Lung (tissue), 11 donors: ENCODE measurements at regions not wholly inside any gene's neighbourhood (a gene's known extent, or its start where the extent isn't known, plus 50 kb on each side); places are given as distances from the start of the nearest gene placed in this dataset.

ENCODE experiments used
- ATAC-seq: fragments of 200-7000 bp; cut with Tn5 transposase; one replicate; pipeline ENCODE4 v1.9.1; 2020; ENCODE audit warnings: moderate number of reproducible peaks; ENCODE audit not compliant: insufficient read depth, low FRiP score
- DNase-seq, 3 donors: peaks; one replicate each; pipeline ENCODE4 v3.0.0-alpha.2; 2013 to 2017
- H3K27ac ChIP-seq, 2 donors: one replicate each; pipeline ENCODE4 v1.5.1; 2013; ENCODE audit warnings: mild to moderate bottlenecking in 2 of 2, moderate library complexity in 2 of 2, control low read depth in 1 of 2, inconsistent platforms in 1 of 2, low read depth in 1 of 2, low read length in 1 of 2
- H3K27me3 ChIP-seq, 3 donors: one replicate each; pipeline ENCODE4 v1.5.1; 2013; ENCODE audit warnings: low read length in 2 of 3; ENCODE audit not compliant: control insufficient read depth in 3 of 3, insufficient read depth in 3 of 3
- H3K36me3 ChIP-seq, 4 donors: one replicate each; pipeline ENCODE4 v1.5.1; 2013; ENCODE audit warnings: low read length in 4 of 4, mild to moderate bottlenecking in 1 of 4, moderate library complexity in 1 of 4; ENCODE audit not compliant: control insufficient read depth in 4 of 4, insufficient read depth in 4 of 4
- H3K4me1 ChIP-seq, 5 donors: one replicate each; pipeline ENCODE4 v1.5.1; 2013; ENCODE audit warnings: low read length in 5 of 5, mild to moderate bottlenecking in 2 of 5, moderate library complexity in 1 of 5; ENCODE audit not compliant: control insufficient read depth in 5 of 5, insufficient read depth in 5 of 5
- H3K4me3 ChIP-seq: one replicate; pipeline ENCODE4 v1.5.1; 2013; ENCODE audit warnings: mild to moderate bottlenecking, control low read depth, moderate library complexity
- H3K9ac ChIP-seq, 2 donors: one replicate each; pipeline ENCODE4 v1.5.1; 2013; ENCODE audit warnings: low read length in 2 of 2, control low read depth in 1 of 2; ENCODE audit not compliant: insufficient read depth in 1 of 2
- H3K9me3 ChIP-seq, 4 donors: one replicate each; pipeline ENCODE4 v1.5.1; 2013; ENCODE audit warnings: low read length in 3 of 4, mild to moderate bottlenecking in 1 of 4, moderate library complexity in 1 of 4; ENCODE audit not compliant: control insufficient read depth in 4 of 4, insufficient read depth in 3 of 4
- WGBS, 2 donors: extraction: QIAGEN DNeasy Blood & Tissue Kit; methylation state at CpG; one replicate each; pipeline ENCODE4 v1.1.7; 2013; 5-methylcytosine and 5-hydroxymethylcytosine counted together
- TF ChIP-seq, protein P1 (sequence below): IDR thresholded peaks from 2 replicates; pipeline ENCODE4 v1.5.1; 2012; ENCODE audit warnings: mild to moderate bottlenecking; ENCODE audit errors: control extremely low read depth, extremely low read depth
- donor health status: control.
- donor health status: control.
- donor health status: Bipolar disorder and iron deficiency.
- donor health status: healthy.
- donor health status: DM: yes; HTN: yes; CAD: no.

DNA sequence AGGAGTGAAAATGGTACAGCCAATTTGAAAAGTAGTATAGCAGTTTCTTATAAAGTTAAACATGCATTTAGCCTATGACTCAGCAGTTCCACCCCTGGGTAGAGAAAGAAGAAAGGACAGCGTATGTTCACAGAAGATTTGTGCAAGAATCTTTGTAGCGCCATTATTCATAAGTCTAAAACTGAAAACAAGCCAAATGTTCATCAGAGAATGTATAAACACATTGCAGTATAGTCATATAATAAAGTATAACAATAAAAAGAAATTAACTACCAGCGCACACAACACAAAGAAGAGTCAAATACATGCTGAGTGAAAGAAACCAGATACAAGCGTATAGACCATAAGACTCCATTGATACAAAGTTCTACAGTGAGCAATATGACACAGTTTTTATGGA lies 294.0 kb downstream of the SAMD5 start:
- H3K9me3 ChIP-seq: peaks cover 0 to 8% (median 3%) of the 10 kb centered on the region in 4 donors
- ATAC-seq (no peak), DNase-seq (peak in 2 of 3 donors; percentile 66 to 74)
- no peak overlapping the region for H3K27ac ChIP-seq
- H3K27me3 ChIP-seq: no peaks in the 10 kb centered on the region
- peaks cover 0 to 22% (median 0%) of the 10 kb centered on the region in 5 donors for H3K4me1 ChIP-seq
- TF ChIP-seq, protein P1, sequence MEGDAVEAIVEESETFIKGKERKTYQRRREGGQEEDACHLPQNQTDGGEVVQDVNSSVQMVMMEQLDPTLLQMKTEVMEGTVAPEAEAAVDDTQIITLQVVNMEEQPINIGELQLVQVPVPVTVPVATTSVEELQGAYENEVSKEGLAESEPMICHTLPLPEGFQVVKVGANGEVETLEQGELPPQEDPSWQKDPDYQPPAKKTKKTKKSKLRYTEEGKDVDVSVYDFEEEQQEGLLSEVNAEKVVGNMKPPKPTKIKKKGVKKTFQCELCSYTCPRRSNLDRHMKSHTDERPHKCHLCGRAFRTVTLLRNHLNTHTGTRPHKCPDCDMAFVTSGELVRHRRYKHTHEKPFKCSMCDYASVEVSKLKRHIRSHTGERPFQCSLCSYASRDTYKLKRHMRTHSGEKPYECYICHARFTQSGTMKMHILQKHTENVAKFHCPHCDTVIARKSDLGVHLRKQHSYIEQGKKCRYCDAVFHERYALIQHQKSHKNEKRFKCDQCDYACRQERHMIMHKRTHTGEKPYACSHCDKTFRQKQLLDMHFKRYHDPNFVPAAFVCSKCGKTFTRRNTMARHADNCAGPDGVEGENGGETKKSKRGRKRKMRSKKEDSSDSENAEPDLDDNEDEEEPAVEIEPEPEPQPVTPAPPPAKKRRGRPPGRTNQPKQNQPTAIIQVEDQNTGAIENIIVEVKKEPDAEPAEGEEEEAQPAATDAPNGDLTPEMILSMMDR: no peak
- H3K9ac ChIP-seq: no peak overlapping the region
- no peak overlapping the region for H3K4me3 ChIP-seq
- H3K36me3 ChIP-seq: no peaks in the 10 kb centered on the region
- 89 to 98% methylated on average over 4 of the region's 4 CpGs for WGBS, 2 donors

DNA sequence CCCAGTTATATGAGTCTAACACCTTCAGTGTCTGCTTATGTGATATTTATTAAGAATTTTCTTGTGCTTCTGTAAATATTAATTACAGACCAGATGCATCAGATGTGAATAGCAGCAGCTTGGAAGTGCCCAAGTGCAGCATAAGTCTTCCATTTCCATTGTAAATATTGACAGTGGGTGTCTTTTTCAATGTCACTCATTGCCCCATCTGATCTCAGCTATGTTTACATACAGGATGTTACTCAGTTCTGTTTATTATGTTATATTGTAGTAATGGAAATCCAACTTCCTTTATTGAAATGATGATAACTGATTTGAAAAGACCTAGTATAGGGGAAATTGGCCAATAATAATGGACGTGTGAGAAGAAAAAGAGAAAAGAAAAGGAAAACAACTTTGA lies 296.7 kb downstream of the SAMD5 start:
- WGBS, 2 donors: 50 to 54% methylated on average over 1 of the region's 1 CpG

DNA sequence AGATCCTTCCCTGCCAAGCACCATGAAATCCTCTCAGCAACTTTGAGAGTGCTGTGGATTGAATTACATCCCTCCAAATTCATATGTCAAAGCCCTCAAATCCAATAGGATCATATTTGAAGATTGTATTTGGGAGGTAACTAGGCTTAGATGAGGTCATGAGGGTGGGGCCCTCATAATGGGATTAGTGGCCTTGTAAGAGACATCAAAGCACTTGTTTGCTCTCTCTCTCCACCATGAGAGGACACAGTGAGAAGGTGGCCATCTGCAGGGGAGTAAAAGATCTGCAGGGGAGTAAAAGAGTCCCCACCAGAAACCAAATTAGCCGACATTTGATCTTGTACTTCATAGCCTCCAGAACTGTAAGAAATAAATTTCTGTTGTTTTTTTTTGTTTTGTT lies 298.2 kb downstream of the SAMD5 start:
- TF ChIP-seq, protein P1: no peak
- peaks cover 0 to 35% (median 0%) of the 10 kb centered on the region in 5 donors for H3K4me1 ChIP-seq
- no peak overlapping the region for H3K27ac ChIP-seq
- ATAC-seq: no peak
- H3K9me3 ChIP-seq: peaks cover 0 to 8% (median 3%) of the 10 kb centered on the region in 4 donors
- DNase-seq: no peak
- 96 to 100% methylated on average over 1 of the region's 1 CpG for WGBS, 2 donors
- no peak overlapping the region for H3K9ac ChIP-seq
- H3K4me3 ChIP-seq: no peak overlapping the region
- no peaks in the 10 kb centered on the region for H3K36me3 ChIP-seq
- H3K27me3 ChIP-seq: no peaks in the 10 kb centered on the region

More for the DNA sequence above, 296.7 kb downstream of the SAMD5 start:
- H3K27me3 ChIP-seq: no peaks in the 10 kb centered on the region
- no peak for ATAC-seq
- no peak overlapping the region for H3K9ac ChIP-seq
- TF ChIP-seq, protein P1: no peak
- H3K4me3 ChIP-seq: no peak overlapping the region
- DNase-seq: no peak
- no peak overlapping the region for H3K27ac ChIP-seq
- H3K4me1 ChIP-seq: peaks cover 0 to 35% (median 0%) of the 10 kb centered on the region in 5 donors
- no peaks in the 10 kb centered on the region for H3K36me3 ChIP-seq
- H3K9me3 ChIP-seq: peaks cover 0 to 8% (median 3%) of the 10 kb centered on the region in 4 donors

DNA sequence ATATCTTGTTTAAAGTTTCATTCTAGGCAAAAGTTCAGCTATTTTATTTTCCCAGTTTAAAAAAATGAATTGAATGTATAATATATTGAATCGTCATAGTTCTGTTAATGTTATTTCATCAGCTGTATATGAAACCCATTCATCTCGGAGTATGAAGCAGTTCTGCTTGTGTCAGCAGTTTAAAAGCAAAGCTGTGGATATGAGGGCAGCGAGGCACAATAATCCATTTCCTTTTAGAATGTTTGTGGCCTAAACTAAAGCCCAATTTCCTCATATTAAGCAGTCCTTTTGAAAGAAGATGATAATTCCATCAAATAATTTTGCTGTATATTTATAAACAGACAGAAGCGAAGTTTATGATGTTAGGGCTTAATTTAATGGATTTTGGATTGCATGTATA lies 300.1 kb downstream of the SAMD5 start:
- Histone ChIP-seq H3K36me3 (no peaks in the 10 kb centered on the region), H3K9ac (no peak overlapping the region), H3K27me3 (no peaks in the 10 kb centered on the region), H3K27ac (no peak overlapping the region), H3K9me3 (peaks cover 0 to 8% (median 3%) of the 10 kb centered on the region in 4 donors), H3K4me1 (peaks cover 0 to 26% (median 0%) of the 10 kb centered on the region in 5 donors), H3K4me3 (no peak overlapping the region)
- 64 to 74% methylated on average over 4 of the region's 4 CpGs for WGBS, 2 donors
- TF ChIP-seq, protein P1: no peak
- peak in 2 of 3 donors; percentile 61 to 74 for DNase-seq
- ATAC-seq: no peak
